Activated CD4-positive, alpha-beta T cell treated with anti-CD3 and anti-CD28 coated beads, Interleukin-2, Interleukin-4, amounts not matched to agents 100 ng/mL and 50 ng/mL, durations not matched to agents 16 hours and 8 hours (primary cell): ENCODE measurements at regions not wholly inside any gene's neighbourhood (a gene's known extent, or its start where the extent isn't known, plus 50 kb on each side); places are given as distances from the start of the nearest gene placed in this dataset.

Source experiments
- DNase-seq: peaks from one replicate; pipeline ENCODE4 v3.0.0-alpha.2; 2020; ENCODE audit warnings: low spot score

GRCh38 chr22:44615146-44615545 is 86.9 kb upstream of the PRR5 start:
- no peak for DNase-seq

DNA sequence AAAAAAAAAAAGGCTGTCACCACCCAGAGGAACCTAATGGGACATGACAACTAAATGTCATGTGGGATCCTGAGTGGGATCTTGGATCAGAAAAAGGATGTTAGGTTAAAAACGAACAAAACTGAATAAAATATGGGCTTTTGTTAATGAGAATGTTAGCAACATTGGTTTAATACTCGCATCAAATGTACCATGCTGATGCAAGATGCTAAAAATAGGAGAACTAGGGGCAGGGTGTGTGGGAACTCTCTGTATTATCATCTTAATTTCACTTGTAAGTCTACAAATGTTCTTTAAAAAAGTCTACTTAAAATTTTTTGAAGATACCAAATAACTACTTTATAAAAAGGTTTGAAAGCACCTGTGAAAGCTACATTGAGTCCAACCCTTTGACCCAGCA is 88.8 kb upstream of the PRR5 start:
- DNase-seq, result no peak

DNA sequence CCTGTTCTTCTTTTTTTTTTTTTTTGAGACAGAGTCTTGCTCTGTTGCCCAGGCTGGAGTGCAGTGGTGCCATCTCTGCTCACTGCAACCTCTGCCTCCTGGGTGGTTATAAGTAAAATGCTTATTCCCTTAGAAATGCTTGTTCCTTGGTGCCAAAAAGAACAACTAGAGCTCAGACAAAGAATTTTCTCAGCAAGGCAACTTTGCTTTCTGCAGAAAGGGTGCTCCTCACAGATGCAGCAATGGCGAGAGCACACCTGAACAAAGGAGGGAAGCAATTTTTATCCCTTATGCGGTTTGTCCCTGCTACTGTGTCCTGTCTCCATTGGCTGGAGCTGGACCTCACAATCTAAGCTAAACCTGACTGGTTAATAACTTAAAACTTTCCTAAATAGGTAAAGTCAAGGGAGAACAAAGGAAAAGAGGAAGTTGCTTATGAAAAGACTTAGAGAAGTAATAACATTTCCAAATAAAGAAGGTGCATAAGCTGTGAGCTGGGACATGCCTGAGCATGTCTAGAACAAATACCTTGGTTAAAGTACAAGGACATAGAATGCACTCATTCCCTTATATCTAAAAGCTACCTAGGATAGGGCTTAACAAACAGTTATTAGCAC is 90.0 kb upstream of the PRR5 start:
- DNase-seq, result no peak

- DNase-seq, result no peak
Measured at GRCh38 chr22:44610071-44610470, 91.9 kb upstream of the PRR5 start.

DNA sequence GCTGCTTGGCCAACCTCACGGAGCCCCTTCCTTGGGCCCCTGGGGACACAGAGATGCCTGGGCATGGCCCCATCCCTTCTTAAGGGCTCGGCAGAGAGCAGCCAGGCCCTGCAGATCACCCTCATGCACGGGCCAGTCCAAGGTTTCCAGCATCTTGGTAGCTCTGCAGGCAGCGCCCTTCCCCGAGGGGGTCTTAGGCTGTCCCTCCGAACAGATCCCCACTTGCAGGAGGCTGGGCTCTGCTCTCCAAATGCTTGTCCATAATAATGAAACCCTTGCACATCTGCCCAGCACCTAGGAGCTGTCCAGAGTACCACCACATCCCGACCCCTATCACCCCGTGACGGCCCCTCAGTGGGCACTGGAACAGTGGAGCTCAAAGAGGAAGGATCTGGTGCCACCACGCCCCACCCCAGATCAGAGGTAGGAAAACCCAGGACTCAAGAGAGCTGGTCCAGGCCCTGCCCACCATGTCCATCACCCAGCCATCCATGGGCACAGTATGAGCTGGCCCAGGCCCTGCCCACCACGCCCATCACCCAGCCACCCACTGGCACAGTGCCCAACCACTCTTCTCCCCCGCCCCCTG is 92.5 kb upstream of the PRR5 start:
- no peak for DNase-seq

GRCh38 chr22:44608597-44609399 is 93.2 kb upstream of the PRR5 start:
- DNase-seq, result no peak

DNA sequence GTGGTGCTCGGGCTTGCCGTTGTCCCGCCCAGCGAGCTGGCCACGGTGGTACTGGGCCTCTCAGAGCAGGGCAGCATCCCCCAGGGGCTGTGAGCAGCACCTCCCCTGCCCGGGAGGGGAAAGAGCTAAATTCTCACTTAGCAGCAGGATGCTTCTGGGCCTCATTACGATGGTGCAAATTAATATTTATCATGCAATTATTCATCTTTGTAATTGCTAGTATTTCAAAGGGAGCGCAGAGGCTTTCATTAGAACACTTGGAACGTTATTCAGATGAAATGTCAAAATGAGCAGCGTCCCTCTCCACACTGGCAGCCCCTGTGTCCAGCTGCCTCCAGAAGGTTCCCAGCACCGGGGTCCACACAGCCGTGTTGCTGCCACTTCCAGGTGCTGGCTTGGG is 95.9 kb upstream of the PRR5 start:
- no peak for DNase-seq

DNA sequence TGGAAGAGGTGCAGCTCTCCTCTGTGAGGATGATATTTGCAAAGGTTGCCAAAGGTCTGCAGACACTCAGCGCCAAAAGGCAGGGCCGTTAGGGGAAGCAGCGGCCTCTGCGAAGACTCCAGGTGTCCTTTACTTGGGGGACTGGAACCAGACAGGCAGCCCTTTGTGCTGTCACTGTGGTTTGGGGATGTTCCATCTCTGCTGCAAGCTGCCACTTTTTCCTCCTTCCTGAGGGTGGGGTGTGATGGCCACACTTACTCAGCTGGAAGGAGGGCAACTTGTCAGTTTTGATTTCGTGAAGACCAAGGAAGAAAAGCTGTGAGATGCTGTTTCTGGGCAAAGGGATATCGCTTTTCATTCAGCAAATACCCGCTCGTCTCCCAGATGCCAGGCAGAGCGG is 96.5 kb upstream of the PRR5 start:
- DNase-seq, result no peak

DNA sequence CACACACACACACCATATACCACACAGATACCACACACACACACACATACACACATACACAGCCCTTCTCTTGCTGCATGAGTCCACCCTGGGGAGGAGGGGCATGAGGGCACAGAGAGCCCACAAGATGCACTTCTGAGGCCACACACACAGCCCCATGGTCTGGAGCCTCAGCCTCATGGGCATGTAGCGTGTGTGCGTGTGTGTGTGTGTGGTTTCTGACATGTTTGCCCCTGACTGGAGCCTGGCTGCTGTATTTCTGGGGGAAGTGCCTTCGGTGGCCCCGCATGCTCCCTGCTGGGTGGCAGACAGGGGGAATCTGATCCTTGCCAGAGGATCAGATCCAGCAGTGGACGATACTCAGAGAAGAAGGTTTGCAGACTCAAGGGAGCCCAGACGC is 97.0 kb upstream of the PRR5 start:
- DNase-seq, result no peak

- DNase-seq, result no peak
Measured at GRCh38 chr22:44604455-44604854, 97.5 kb upstream of the PRR5 start.

GRCh38 chr22:44603767-44604166 is 98.2 kb upstream of the PRR5 start:
- no peak for DNase-seq

DNA sequence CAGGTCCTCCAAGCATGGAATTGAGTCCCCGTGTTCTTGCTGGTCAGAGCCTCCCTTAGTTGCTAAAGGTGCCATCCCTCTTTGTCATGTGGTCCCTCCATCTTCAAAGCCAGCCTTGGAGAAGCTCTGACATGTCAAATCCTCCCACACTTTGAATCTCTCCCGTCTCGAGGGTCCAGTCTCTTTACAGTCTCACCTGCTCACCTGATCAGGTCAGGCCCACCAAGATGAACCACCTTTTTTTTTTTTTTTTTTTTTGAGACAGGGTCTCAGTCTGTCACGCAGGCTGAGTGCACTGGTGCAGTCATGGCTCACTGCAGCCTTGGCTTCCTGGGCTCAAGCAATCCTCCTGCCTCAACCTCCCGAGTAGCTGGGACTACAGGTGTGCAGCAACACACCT is 100.3 kb upstream of the PRR5 start:
- DNase-seq, result no peak

GRCh38 chr22:44601189-44601588 is 100.8 kb upstream of the PRR5 start:
- DNase-seq, result no peak

DNA sequence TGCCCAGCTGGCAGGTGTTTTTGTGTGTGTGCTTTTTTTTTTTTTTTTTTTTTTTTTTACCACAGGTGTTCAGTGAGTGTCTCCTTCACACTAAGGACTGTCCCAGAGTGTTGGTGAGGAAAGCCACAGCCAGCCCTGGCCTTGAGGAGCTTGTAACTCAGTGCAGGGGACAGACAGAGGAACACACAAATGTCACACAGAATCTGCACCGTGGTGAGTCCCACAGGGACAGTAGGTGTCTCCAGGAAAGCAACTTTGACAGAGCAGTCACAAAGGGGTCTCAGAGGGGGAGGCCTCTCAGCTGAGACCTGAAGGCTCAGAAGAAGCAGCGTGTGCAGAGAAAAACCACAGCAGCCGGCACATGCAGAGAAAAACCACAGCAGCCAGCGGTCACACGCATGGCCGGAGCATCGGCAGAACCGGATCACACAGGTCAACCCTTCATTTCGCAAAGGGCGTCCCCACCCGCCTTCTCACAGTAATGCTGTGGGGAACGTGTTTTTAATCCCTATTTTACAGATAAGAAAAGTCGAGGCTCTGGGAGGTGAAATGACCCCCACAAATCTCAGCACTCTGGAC is 101.7 kb upstream of the PRR5 start:
- no peak for DNase-seq

GRCh38 chr22:44599500-44600140 is 101.6 kb upstream of the RTL6 start:
- no peak for DNase-seq

- no peak for DNase-seq
Measured at GRCh38 chr22:44599084-44599483, 101.1 kb upstream of the RTL6 start.

DNA sequence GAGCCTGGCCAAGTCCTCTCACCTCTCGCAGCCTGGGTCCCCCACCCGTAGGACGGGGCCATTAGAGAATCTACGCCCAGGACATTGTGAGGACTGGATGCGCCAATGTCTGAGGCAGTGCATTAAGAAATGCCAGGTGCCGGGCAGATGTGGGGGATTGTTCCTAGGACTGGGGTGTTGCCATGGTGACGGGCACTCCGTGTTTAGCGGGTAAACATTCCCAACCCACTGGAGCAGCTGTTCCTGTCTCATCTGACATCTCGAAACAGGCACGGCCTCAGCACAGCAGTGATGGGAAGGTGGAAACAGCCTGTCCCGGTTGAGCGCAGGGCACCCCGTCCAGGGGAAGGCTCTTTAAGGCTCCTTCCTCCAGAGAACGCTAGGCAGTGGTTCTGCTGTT is 99.6 kb upstream of the RTL6 start:
- DNase-seq, result no peak

DNA sequence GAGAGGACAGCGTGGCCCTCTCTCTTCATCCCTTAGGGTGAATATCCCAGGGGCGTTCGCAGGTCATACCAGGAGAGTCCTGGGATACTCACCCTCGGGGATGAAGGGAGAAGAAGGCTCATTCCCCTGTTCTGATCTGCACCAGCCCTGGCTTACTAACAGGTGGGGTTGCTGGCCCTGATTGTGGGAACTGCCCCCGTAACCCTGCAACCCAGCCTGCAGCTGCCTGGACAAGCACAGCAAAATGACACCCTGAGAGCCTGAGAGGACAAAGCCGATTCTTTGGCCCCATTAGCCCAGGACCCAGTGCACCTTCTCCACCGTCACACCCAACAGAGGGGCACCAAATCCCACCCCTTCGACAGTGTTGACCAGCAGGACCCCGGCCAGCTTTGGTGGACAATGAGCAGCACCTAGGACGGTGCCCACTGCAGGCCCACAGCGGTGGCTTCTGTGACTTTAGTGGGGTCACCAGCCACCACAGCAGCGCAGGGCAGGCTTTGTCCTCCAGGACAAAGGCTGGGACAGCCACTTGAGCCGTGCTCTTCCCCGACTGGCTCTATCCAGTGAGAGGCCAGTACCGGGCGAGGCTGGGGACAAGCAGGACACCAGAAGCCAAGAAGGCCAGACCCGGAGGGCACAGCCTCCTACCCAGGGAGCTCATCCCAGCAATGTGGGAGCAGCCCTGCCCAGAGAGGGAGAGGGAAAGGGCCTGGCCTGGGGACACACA is 98.5 kb upstream of the RTL6 start:
- DNase-seq, result no peak

DNA sequence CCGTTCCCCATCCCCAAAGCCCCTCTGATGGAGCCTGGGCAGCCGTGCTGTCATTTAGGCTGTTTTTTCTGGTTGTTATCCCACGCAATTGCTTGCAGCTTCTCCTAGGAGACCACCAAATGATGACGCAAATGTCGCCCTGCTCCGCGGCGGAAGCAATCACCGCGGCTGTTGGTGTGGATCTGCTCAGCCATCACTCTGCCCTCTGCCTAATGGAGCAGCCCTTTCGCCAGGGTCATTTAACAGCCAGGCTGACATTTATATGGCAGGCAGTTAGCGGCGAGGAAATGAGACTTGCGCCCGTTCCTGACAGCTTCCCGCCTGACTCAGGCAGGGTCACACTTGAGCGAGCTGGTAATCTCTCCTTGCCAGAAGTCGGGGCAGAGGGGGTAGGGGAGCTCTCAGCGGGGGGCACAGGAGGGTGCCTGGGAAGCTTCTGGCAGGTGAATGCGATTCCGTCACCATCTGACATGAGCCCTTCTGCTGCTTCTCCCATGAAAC is 97.9 kb upstream of the RTL6 start:
- DNase-seq, result no peak

DNA sequence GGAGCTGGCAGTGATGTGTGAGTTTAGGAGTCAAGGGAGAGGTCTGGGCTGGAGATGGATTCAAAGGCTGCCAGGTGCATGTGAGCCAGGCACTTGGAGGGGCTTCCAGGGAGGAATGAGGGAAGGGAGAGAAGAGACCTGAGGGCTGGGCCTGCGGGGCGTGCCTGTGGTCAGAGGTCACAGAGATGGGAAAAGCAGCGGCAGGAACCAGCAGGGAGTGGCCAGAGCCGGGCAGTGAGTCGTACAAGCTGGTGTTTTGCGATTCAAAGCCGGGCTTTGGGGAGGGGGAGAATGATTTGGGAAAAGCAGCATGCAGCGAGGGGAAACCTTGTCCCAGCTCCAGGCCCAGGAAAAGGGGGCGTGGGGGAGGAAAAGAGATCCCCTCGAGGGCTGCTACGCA is 96.9 kb upstream of the RTL6 start:
- DNase-seq, result no peak

DNA sequence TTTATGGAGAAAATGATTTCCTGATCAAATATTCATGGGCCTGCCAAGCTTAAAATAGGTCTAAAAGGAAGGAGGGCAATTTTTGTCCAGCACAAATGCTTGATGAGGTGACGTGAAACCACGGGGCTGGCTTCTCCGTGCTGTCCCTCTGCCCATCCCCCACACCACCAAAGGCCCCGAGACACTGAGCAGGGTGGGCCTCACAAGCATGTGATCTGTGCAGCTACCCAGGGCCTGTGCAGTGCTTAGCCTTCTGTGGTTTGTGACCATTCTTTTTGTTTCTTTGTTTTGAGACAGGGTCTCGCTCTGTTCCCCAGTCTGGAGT is 94.8 kb upstream of the RTL6 start:
- DNase-seq, result no peak
